HL-60 (cell line): ENCODE measurements at regions not wholly inside any gene's neighbourhood (a gene's known extent, or its start where the extent isn't known, plus 50 kb on each side); places are given as distances from the start of the nearest gene placed in this dataset.

Source experiments
- CTCF ChIP-seq: IDR thresholded peaks from one replicate; pipeline ENCODE4 v1.5.1; 2011; ENCODE audit warnings: low read length, control low read depth, inconsistent platforms; ENCODE audit not compliant: insufficient read depth
- REST ChIP-seq: IDR thresholded peaks from 2 replicates; pipeline ENCODE4 v1.6.1; 2012; ENCODE audit warnings: low read depth; ENCODE audit not compliant: insufficient replicate concordance

DNA sequence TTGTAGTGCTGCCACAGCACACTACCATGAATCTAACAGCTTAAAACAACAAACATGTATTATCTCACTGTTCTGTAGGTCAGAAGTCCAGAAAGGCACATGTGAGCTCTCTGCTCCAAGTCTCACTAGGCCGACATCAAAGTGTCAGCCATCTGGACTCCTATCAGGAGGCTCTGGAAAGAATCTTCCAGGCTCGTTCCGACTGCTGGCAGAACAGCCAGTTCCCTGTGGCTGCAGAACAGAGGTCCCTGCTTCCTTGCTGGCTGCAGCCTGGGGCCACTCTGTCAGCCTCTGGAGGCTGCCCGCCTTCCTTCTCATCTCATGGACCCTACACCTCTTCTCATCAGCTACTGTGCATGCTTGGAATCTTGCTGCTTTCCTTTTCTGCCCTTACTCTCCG is 168.9 kb downstream of the CBLN1 start:
- no peak for TF ChIP-seq CTCF
- TF ChIP-seq REST = no peak
